ENCODE measurements at regions not wholly inside any gene's neighbourhood (a gene's known extent, or its start where the extent isn't known, plus 50 kb on each side); places are given as distances from the start of the nearest gene placed in this dataset.

GRCh38 chr4:28225050-28225449, 1364.4 kb downstream of the STIM2 start:
- TF ChIP-seq POLR2A (IDR thresholded peaks at IDR 0.05) (no peak), CTCF (IDR thresholded peaks at IDR 0.05) (no peak)
